SH-SY5Y (cell line): ENCODE measurements at regions not wholly inside any gene's neighbourhood (a gene's known extent, or its start where the extent isn't known, plus 50 kb on each side); places are given as distances from the start of the nearest gene placed in this dataset.

ENCODE experiments used
- GATA2 ChIP-seq: IDR thresholded peaks from 2 replicates; pipeline ENCODE4 v1.6.1; 2011; ENCODE audit warnings: mild to moderate bottlenecking, low read depth, low read length
- GATA3 ChIP-seq: IDR thresholded peaks from 2 replicates; pipeline ENCODE4 v1.6.1; 2011; ENCODE audit warnings: low read depth, mild to moderate bottlenecking, low read length, moderate library complexity

DNA sequence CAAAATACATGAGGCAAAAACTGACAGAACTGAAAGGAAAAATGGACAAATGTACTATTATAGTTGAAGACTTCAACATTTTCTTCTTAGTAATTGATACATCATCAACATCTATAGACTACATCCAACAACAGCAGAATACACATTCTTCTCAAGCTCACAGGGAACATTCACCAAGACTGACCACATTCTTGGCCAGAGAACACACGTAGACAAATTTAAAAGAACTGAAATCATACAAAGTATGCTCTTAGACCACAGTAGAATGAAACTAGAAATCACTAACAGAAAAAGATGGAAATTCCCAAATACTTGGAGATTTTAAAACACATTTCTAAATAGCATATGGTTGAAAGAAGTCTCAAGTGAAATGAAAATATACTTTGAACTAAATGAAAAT is 55.1 kb upstream of the NSMCE3 start:
- TF ChIP-seq GATA2 (no peak), GATA3 (no peak)
